GM19463 (cell line): ENCODE measurements at regions not wholly inside any gene's neighbourhood (a gene's known extent, or its start where the extent isn't known, plus 50 kb on each side); places are given as distances from the start of the nearest gene placed in this dataset.
"Not testable (repeated sequence)": the region's sequence is repeated elsewhere in the genome, so short reads cannot be mapped to it uniquely, and the experiment has no call there.

ENCODE experiments used
- ATAC-seq: cut with Tn5 transposase; IDR thresholded peaks from one replicate; pipeline ENCODE4 v1.9.1; 2021; ENCODE audit warnings: mild to moderate bottlenecking, moderate library complexity; ENCODE audit not compliant: unreplicated experiment

DNA sequence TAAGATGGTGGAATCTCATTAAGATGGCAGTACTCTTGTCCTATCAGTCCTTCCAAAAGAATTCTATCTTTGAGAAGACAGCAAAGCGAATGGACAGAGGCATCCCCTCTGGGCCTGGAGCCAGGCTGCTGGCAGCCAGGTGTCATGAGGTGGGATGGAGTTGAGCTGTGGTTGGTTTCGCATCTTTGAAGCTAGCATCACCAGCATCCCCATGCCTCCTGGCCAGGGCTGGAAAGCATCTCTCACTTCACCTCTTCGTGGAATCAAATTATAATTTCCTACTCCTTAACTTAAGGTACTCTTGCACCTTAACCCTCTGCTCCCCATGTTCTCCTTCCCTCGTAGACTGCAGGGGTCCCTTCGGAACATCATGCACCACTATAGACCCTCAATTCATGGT is 248.3 kb downstream of the GADD45G start:
- ATAC-seq = no peak

DNA sequence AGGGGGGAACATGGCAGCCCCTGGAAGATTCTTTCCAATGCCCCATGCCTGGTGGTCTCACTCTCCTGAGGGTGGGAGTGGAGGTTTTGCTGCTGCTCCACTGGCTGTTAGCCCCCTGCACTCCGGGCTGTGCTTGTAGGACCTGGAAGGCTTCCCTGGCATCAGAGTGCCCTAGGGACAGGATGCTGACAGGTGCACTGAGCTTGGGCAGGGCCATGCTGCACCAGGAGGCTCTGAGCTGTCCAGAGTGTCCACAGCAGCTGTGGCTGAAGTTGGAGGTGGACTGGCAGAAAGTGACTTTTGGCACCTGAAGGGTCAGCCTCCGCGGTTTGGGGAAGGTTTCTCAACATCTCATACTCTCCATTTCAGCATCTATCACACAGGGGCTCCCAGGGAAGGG is 249.1 kb downstream of the GADD45G start:
- no peak for ATAC-seq

GRCh38 chr9:89854715-89855475 is 250.1 kb downstream of the GADD45G start:
- ATAC-seq = no peak

DNA sequence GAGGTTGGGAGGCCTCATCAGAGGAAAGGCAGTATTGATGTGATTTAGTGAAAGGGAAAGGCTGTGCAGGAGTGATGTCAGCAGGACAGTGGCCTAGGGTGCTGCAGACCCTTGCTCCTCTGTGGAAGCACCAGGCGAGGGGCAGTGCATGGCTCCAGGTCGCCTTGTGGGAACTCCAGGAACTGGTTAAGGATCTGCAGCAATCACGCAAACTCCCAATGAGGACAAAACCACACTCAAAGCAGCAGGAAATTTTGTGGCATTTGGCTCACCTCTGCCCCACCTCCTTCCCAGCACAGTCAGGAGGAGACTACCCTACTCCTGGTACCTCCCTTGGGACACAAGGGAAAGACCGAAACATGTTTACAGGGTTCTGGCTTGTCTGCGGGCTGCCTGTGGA is 251.5 kb downstream of the GADD45G start:
- not testable (repeated sequence) for ATAC-seq

- ATAC-seq = not testable (repeated sequence)
Measured at GRCh38 chr9:89856950-89857349, 252.1 kb downstream of the GADD45G start.

DNA sequence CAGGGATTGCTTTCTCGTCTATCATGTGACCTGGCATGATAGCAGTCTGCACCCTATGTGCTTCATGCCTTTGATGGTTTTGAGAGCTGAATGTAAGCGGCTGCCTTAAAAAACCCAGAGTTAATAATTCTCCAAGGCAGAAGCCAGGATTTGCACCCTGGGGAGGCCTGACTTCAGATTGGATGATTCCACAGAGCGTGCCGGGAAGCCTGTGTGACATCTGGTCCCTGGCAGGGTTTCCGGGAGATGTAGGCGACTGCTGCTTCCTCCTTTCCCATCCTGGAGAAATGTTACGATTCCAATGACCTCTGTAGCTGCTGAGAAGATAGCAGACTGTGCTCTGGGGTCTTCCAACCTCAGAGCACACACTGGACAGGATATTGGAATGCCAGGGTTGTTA is 255.0 kb downstream of the GADD45G start:
- not testable (repeated sequence) for ATAC-seq

DNA sequence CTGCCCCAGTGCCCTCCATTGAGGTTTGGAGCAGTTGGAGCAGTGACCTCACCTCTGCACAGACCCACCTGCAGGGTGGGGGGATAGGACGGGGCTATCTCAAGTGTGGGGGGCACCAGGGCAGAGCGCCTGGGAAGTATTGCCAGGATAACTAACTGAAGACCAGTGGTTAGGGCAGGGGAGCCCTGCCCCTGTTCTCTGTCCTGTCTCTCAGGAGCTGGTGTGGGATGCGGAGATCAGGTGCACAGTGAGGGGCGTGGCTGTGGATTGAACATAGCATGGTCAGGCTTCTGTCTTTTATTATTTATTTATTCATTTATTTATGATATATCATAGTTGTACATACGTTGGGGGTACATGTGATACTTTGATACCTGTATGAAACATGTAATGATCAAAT is 256.6 kb downstream of the GADD45G start:
- not testable (repeated sequence) for ATAC-seq

DNA sequence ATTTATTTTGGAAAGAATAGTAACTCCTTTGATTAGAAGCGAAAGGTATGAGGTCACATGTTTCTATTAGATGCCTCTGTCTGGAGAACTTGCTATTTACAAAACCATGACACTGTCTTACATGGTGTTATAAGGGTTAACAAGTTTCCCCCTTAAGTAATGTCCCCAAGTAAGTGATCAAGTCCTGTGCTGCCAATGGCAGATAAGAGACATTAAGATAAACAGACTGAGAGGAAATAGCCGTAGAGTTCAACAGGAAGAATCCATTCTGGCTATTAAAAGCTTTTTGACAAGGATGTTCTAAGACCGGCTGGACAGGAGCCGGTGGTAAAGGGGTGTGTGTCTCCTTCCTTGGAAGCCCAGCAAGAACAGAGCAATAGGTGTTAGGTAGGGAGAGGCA is 257.5 kb downstream of the GADD45G start:
- ATAC-seq = no peak

DNA sequence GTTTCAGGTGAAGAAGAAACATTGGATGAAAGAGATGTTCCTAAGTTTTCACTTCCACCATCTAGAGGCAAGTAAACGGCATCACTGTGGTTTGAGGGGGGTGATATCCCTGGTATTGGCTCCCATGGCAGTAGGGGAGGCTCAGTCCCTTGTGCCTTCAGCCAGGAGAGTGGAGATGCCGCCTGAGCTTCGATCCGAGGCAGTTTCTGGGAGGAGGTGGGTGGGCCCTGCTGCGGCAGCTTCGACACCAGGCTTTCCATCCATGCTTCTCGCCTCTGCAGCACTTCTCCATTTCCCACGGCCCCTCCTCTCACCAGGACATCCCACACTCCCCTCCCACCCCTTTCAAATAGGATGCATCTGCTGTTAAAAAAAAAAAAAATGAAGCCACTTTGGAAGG is 258.3 kb downstream of the GADD45G start:
- ATAC-seq = no peak

- no peak for ATAC-seq
Measured at GRCh38 chr9:89863837-89864236, 259.0 kb downstream of the GADD45G start.

GRCh38 chr9:89864257-89864656 is 259.4 kb downstream of the GADD45G start:
- ATAC-seq = no peak

DNA sequence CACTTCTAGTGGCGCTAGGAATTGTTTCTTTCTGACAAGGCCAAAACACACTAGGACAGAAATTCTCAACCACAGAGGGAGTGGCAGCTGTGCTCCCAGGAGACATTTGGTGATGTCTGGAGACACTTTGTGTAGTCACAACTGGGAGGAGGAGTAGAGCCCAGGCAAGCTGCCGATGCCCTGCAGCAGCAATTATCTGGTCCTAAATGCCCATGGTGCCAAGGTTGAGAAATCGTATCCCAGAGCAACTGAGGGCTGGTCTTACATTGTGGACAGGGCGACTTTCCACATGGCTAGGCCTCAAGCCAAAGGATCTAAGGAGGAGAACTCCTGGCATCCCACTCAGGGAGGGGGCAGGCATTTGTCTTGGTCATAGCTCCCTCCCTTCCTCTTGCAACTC is 259.9 kb downstream of the GADD45G start:
- ATAC-seq = no peak

GRCh38 chr9:89865357-89865756 is 260.5 kb downstream of the GADD45G start:
- ATAC-seq = no peak

DNA sequence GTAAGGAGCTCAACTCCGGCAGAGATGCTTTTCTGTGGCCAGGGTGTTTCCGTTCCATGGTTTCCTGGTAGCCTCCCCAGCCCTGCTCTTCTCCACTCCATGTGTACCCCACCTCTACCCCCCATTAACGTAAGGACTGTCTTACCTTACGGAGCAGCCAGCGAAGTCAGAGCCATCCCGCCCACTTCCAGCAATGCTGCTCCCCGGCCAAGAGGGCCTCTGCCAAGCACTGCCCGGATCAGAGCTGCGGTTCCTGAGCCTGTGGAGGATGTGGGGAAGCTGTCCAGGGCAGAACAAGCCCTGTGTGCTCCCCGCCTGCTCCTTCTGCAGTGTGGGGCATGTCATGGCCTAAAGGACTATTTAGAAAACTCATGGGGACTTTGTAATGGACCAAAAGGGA is 261.2 kb downstream of the GADD45G start:
- ATAC-seq = no peak

DNA sequence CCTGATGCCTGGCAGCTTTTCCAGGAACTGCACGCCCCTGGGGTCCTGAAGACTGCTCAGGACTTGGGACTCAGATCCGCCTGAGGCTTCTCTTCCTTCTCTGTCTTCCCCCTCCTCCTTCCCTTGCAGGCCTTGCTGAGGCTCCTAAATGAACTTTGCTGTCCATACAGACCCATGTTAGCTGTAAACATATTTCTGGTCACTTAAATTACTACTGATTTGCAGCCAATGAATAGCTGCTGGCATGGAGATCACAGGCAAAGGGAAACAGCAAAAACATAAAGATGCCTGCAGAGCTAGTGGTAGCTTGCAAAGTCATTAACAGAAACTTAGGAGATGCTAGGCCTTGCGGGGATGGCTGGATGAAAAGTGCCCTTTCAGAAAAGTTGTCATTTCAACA is 261.9 kb downstream of the GADD45G start:
- ATAC-seq = no peak

GRCh38 chr9:89868100-89868499 is 263.3 kb downstream of the GADD45G start:
- no peak for ATAC-seq

DNA sequence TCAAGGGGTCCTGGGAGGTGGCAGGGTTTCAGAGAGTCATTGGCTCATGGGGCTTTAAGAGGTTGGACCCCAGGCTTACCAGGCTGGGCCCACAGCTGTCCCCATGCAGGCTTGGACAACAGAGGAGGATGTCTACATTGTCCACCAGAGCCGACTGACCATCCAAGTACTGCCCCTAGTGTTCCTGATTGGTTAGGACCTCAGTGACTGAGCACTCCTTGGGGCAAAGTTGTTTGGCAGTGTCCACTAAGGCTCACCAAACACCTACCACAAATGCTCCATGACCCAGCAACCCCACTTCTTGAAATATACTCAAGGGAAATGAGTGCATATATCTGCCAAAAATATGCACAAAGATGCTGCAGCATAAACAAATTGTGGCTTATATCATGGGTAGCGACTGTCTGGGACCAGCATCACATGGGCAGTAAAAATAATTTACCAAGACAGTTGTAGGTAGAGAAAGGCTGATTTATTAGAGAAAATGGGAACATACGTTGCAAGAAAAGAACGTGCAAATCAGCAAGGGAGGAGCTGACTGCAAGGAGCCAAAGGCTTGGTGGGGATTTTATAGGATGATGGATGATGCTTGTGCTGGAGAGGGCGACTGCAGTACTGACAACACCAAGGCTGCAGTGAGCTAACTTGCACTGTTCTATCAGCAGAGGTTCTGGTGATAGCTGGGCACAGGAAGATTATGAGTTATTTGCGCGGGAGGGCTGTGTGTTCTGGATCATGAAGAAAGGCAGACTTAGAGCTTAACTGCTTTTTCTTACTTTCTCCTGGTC is 265.2 kb downstream of the GADD45G start:
- ATAC-seq = no peak

DNA sequence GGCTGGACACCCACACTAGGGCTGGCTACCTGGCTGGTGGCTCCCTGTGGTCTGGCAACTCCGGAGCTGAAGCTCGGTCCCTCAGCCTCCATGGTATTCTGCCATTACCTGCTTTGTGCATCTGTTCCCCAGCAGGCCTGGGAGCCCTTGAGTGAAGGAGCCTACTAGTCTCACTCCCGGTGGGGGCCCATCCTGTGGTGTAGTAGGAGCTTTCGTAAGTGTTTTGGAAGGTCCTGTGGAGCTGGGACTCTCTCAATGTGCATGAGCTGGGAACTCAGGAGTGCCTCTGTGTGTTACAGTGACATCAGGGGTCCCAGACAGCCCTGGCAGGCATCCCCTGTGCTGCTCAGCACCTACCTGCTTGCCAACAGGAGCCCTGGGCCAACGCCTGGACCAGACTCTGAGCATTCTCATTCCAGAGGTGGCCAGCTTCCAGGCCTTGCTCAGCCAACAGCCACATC is 267.1 kb downstream of the GADD45G start:
- ATAC-seq = no peak

- ATAC-seq = no peak
Measured at GRCh38 chr9:89872426-89872912, 267.7 kb downstream of the GADD45G start.

DNA sequence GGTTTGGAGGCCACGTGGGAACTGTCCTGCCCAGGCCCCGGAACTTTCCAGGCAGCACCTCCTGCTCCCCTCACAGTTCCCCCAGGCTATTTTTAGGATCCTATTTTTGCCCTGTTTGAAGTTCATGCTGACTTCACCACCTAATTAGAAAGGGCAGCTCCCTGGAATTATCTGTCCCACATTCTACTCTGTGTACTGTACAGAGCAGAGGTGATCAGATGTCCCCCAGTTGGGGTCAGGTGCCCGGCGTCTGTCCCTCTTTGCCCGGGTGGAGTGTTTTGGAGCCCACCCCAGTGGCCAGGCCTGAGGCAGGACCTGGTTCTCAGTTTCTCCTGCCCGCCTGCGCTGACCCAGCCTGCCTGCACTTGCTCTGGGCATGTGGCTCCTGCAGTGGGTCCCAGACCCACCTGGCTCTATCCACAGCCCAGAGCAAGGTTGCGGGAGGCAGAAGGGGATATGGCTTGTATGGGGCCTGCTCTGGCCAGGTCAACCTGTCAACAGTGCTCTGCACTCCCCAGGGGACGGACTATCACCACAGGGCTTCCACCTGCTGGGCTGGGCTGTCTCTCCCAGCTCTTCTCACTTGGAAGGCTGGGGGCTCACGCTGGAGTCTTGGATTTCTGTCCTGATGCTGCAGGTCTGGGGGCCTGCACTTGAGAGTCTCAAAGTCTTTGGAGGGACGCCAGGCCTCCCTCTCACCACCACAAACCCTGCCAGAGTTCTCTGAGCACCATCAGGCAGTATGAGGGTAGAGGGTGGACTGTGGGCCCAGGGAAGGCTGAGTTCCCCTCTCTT is 268.3 kb downstream of the GADD45G start:
- no peak for ATAC-seq

- ATAC-seq = no peak
Measured at GRCh38 chr9:89873801-89874200, 269.0 kb downstream of the GADD45G start.
